ENCODE measurements at regions not wholly inside any gene's neighbourhood (a gene's known extent, or its start where the extent isn't known, plus 50 kb on each side); places are given as distances from the start of the nearest gene placed in this dataset.

- no peak for DNase-seq
Observed at GRCh38 chr10:78186572-78186971, 152.9 kb downstream of the RPS24 start.

- no peak for DNase-seq
Observed at GRCh38 chr10:78187371-78187770, 153.7 kb downstream of the RPS24 start.

GRCh38 chr10:78188446-78188845 is 154.8 kb downstream of the RPS24 start:
- no peak for DNase-seq

- DNase-seq: no peak
Observed at GRCh38 chr10:78190051-78190825, 156.6 kb downstream of the RPS24 start.

GRCh38 chr10:78191301-78191700 is 157.6 kb downstream of the RPS24 start:
- DNase-seq: no peak

DNA sequence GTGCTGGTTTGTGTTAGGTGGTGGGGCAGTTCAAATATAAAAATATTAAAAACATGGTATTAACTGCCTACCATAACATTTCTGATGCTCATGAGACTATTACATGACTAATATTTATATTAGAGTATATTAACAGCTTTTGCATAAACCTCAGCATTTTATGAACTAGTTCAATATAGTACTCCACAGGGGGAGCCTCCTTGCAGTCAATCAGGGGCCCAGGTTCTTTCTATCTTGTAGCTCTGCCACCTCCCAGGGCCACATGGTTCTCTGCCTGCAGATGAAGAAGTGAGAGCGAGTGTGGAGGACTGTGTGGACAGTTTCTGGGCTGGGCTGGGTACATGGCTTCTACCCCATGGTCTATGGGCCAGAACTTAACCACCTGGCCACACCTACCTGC is 159.5 kb downstream of the RPS24 start:
- DNase-seq: no peak

DNA sequence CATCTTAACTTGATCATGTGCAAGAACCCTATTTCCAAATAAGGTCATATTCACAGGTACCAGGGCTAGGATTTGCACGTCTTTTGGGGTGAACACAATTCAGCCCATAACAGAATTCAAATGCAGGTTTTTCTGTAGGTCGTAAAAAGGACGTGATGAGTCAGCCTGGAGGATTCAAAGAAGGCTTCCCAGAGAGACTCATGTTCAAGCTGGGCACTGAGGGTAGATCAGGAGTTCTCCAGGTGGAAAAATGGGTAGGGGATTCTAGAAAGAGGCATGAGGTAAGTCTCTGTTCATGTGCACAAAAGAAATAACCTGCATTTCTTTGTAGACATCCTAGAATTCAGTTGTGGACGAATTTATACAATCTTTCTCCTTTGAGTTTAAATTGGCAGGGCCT is 160.4 kb downstream of the RPS24 start:
- no peak for DNase-seq

- no peak for DNase-seq
Observed at GRCh38 chr10:78194539-78195402, 161.1 kb downstream of the RPS24 start.

- DNase-seq: no peak
Observed at GRCh38 chr10:78196396-78196795, 162.7 kb downstream of the RPS24 start.

- DNase-seq: no peak
Observed at GRCh38 chr10:78196964-78197363, 163.3 kb downstream of the RPS24 start.

DNA sequence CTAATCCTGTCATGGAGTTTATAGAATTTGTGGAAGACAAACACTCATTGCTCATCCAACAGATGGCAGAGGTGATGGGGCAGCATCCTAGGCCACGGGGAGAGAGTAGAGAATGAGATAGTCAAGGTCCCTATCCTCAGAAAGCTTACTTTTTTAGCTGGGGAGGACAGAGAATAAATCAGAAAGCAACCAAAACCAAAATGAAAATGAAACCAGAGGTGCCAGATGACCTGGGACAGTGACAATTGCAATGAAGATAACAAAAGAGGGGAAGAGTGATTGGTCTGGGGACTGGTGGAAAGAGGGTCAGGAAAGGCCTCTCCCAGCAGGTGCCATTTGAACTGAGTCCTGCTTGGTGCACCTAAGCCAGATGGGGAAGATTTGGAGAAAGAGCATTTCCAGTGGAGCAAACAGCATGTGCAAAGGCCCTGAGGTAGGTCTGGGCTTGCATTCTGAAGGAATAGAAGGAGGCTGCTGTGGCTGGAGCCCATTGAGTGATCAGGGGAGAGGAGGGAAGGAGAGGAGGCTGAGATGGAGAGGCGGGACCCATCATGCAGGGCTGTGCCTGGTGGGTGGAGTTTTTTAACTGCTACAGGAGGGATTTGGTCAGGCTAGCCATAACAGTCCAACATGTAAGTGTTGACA is 164.1 kb downstream of the RPS24 start:
- no peak for DNase-seq

DNA sequence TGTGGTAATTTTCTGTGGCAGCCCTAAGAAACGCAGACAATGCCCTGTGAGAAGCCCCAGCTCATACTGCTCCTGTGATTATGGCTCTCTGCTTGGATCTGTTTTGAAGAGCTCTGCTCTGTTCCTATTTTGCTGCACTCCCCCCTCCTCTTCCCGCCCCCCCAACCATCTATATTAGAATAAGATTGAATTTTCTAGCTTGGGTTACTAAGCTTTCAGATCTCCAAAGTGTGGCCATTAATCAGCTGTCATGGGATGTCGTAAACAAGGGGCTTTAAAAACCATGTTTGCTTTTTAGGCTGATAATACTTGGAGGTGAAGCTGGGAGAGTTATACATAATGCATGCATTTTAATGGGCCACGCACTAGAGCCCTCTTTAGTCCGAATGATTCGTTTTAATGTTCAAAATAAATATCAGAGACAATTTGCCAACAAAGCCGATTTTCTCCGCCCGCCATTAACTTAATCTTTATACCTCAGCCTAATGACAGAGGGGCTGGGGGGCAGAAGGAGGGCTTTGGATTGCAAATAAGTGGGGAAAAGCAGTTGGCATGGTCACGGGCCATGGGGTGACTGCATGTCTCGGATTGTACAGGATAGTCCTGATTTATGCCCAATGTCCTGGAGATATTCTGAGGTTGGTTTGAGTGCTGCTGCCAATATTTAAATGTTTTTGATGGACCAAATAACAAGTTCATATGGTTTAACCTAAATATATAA is 165.5 kb downstream of the RPS24 start:
- DNase-seq: no peak

DNA sequence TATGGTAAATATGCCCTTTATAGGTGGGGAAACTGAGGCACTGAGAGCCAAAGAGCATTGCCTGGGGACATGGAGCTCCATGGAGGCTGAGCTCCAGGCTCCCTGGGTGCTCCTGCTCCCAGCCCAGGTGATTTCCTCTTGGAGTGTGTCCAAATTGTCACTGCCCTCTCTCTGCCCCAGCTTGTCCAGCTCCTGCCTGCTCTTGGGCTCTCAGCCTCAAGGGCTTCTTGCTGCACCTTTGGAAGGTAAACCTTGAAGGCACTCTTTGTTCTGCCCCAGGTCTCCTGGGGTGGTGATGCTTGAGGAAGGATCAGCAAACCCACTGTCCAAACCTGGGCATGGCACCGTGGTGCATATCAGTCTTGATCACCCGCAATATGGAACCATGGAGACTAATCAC is 166.1 kb downstream of the RPS24 start:
- DNase-seq: no peak

DNA sequence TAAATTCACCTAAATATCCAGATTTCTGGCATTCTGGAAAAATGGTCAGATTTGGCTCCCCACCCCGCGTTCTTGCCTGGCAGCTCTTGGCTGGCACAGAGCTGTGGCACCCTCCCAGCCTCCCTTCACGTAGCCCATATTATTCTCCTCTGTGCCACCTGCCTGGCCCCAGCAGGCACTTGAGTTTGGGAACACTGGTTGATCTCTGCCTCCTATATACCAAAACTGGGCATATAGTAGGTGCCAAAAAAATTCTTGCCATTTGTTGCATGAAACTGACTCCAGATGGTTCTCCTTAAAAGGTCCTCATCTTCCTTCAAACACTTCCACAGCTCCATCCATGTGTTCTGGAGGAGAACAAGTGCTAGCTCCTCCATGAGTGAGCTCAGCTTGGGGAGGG is 167.0 kb downstream of the RPS24 start:
- peak in 1 of 14 donors; percentile 48 for DNase-seq

GRCh38 chr10:78202386-78202785 is 168.7 kb downstream of the RPS24 start:
- DNase-seq: no peak

- DNase-seq: no peak
Observed at GRCh38 chr10:78203915-78204818, 170.5 kb downstream of the RPS24 start.

- no peak for DNase-seq
Observed at GRCh38 chr10:78205457-78206016, 171.9 kb downstream of the RPS24 start.

DNA sequence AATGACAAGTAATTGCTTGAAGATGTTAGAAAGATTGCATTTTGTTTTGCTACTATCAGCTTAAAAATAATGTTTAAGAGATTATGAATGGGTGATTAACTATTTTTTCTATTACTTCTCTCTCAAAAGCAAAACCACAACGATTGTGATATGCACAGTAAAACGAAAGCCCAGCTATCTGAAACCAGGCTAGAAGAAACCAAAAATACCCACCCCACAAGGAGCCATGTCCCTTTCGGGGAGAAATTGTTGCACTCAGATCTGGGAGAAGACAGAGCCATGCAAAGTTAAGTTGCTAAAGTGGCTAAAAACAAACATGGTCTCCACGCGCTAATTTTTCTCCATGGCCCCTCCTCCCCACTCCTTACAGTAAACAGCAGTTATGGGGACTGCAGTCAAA is 173.6 kb downstream of the RPS24 start:
- DNase-seq: no peak

DNA sequence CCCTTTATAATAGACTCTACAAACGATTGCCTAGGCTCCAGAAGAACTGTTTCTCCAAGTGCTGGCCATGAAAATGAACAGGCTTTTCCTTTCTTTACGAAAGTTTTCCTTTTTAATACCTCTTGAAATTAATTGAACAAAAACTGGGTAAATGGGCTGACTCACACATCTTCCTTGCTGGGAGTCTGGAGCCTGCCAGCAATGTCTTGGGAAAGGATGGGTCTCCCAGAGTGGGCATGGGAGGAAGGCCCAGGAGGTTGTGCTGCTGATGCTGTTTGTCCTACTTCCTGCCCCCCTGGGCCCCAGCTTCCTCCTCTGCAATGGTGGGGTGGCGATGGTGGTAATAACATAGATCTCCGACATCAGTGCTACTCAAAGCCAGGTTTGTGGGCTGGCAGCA is 174.1 kb downstream of the RPS24 start:
- peak in 1 of 14 donors; percentile 26 for DNase-seq

- DNase-seq: no peak
Observed at GRCh38 chr10:78209970-78210369, 176.3 kb downstream of the RPS24 start.

- DNase-seq: no peak
Observed at GRCh38 chr10:78210548-78210947, 176.9 kb downstream of the RPS24 start.
